ENCODE measurements at regions not wholly inside any gene's neighbourhood (a gene's known extent, or its start where the extent isn't known, plus 50 kb on each side); places are given as distances from the start of the nearest gene placed in this dataset.

- in situ Hi-C loops (cut with HindIII; ENCODE audit: extremely low pct_ligation_motif_present, low pct_unique_long_range_greater_than_20kb), result no loop called here
- H3K4me3 ChIP-seq (replicated peaks in 1 of 3; ENCODE audit: insufficient read depth in 1 of 3, low read depth in 2 of 3, low read length in 3 of 3), result no peak overlapping the region
- no peak overlapping the region for H3K9ac ChIP-seq (ENCODE audit: insufficient read depth, low read depth, low read length)
- intact Hi-C loops (cut with micrococcal nuclease; ENCODE audit: unreplicated experiment), result no loop called here
- no peaks in the 10 kb centered on the region for H3K27me3 ChIP-seq (ENCODE audit: control insufficient read depth in 1 of 2, insufficient read depth in 2 of 2, low read length in 2 of 2)
- no peaks in the 10 kb centered on the region for H4K20me1 ChIP-seq (ENCODE audit: insufficient read depth, low read length)
- POLR2A ChIA-PET, result no interaction called here
- H2AFZ ChIP-seq (ENCODE audit: low read length), result no peak overlapping the region
- BruUV-seq (replicated peaks), result no TSS peak
- TF ChIP-seq KLF15 (CRISPR knock-in tag; IDR thresholded peaks at IDR 0.05; ENCODE audit: borderline replicate concordance) (no peak), ZNF501 (CRISPR knock-in tag; IDR thresholded peaks at IDR 0.05) (no peak), LCORL (IDR thresholded peaks at IDR 0.05) (no peak), LCORL (CRISPR knock-in tag; IDR thresholded peaks at IDR 0.05) (no peak), ZNF20 (CRISPR knock-in tag; IDR thresholded peaks at IDR 0.05) (no peak), KDM3A (CRISPR knock-in tag; IDR thresholded peaks at IDR 0.05; ENCODE audit: low read depth) (no peak), ATAD3A (CRISPR knock-in tag; IDR thresholded peaks at IDR 0.05) (no peak), ZNF292 (CRISPR knock-in tag; IDR thresholded peaks at IDR 0.05; ENCODE audit: borderline replicate concordance, low read depth) (no peak), EHMT2 (IDR thresholded peaks at IDR 0.05; ENCODE audit: borderline replicate concordance, low read depth, low read length) (no peak), ZNF232 (CRISPR knock-in tag; IDR thresholded peaks at IDR 0.05; ENCODE audit: borderline replicate concordance) (no peak), RXRB (CRISPR knock-in tag; IDR thresholded peaks at IDR 0.05; ENCODE audit: borderline replicate concordance) (no peak)
- TF ChIP-seq, protein P1, sequence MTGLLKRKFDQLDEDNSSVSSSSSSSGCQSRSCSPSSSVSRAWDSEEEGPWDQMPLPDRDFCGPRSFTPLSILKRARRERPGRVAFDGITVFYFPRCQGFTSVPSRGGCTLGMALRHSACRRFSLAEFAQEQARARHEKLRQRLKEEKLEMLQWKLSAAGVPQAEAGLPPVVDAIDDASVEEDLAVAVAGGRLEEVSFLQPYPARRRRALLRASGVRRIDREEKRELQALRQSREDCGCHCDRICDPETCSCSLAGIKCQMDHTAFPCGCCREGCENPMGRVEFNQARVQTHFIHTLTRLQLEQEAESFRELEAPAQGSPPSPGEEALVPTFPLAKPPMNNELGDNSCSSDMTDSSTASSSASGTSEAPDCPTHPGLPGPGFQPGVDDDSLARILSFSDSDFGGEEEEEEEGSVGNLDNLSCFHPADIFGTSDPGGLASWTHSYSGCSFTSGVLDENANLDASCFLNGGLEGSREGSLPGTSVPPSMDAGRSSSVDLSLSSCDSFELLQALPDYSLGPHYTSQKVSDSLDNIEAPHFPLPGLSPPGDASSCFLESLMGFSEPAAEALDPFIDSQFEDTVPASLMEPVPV (CRISPR knock-in tag; IDR thresholded peaks at IDR 0.05), result no peak
- TF ChIP-seq, protein P2, sequence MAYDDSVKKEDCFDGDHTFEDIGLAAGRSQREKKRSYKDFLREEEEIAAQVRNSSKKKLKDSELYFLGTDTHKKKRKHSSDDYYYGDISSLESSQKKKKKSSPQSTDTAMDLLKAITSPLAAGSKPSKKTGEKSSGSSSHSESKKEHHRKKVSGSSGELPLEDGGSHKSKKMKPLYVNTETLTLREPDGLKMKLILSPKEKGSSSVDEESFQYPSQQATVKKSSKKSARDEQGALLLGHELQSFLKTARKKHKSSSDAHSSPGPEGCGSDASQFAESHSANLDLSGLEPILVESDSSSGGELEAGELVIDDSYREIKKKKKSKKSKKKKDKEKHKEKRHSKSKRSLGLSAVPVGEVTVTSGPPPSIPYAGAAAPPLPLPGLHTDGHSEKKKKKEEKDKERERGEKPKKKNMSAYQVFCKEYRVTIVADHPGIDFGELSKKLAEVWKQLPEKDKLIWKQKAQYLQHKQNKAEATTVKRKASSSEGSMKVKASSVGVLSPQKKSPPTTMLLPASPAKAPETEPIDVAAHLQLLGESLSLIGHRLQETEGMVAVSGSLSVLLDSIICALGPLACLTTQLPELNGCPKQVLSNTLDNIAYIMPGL (CRISPR knock-in tag; IDR thresholded peaks at IDR 0.05; ENCODE audit: borderline replicate concordance in 1 of 2, low read depth in 1 of 2), result no peak
- FAIRE-seq (no peak), ATAC-seq (no peak), DNase-seq (ENCODE audit: low spot score) (no peak)
- H3K4me2 ChIP-seq (ENCODE audit: low read depth, low read length), result no peak overlapping the region
- CTCF ChIA-PET (ENCODE audit: low intra/inter-chr PET ratio, low total read pairs), result no interaction called here
- H3K79me2 ChIP-seq (ENCODE audit: insufficient read depth, low read length), result no peaks in the 10 kb centered on the region
- 43% methylated on average over 8 of the region's 10 CpGs for WGBS (ENCODE audit: low lambda C conversion rate)
- H3K27ac ChIP-seq (ENCODE audit: extremely low read length, insufficient read depth, low read length), result no peak overlapping the region
- H3K4me1 ChIP-seq (ENCODE audit: insufficient read depth, low read length), result no peaks in the 10 kb centered on the region
- H3K36me3 ChIP-seq (replicated peaks in 1 of 2; ENCODE audit: control insufficient read depth in 1 of 2, insufficient read depth in 2 of 2, low read length in 2 of 2), result no peaks in the 10 kb centered on the region
- no peaks in the 10 kb centered on the region for H3K9me3 ChIP-seq (ENCODE audit: low read length)
Measured at GRCh38 chr3:166864473-166865467, 515.3 kb downstream of the ZBBX start.

Data from HepG2 (cell line).